ENCODE measurements at regions not wholly inside any gene's neighbourhood (a gene's known extent, or its start where the extent isn't known, plus 50 kb on each side); places are given as distances from the start of the nearest gene placed in this dataset.

GRCh38 chr4:32349026-32349425, 1628.9 kb downstream of the PCDH7 start:
- no peak for ATAC-seq
- intact Hi-C loops (cut with DNase I, micrococcal nuclease) = no loop called here
- no peak for DNase-seq

DNA sequence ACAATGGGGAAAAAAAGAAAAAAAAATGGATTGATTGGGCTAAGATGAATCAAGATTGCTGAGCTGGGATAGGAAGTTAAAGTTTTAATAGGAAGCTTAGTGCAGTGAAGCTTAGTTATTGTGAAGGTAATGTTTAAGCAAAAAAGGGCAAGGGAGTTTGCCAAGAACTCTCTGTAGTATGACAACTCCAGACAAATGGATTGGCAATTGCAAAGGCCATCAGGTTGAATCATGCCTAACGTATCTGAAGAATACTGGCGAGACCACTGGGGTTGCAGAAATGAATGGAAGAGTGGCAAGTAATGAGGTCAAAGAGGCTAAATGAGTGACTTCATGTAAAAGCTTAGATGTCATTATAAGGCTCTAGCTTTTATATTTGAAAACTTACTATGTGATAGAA, 1654.0 kb downstream of the PCDH7 start:
- no peak for ATAC-seq
- DNase-seq = no peak
- intact Hi-C loops (cut with DNase I, micrococcal nuclease) = no loop called here

DNA sequence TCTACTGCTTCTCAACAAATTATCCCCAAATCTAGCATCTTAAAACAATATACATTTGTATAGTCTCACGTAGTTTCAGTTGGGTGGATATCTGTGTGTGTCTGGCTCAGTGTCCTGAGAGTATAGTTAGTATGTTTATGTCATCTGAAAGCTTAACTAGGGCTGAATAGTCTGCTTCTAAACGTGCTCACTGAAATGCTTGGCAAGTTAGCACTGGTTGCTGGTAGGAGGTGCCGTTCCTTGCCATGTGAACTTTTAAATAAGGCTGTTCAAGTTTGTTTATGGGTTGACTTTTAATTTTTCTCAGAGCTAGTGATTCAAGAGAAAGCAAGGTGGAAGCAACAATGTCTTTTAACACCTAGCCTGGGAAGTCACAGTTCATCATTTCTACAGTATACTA, 1673.6 kb downstream of the PCDH7 start:
- no peak for DNase-seq
- intact Hi-C loops (cut with DNase I, micrococcal nuclease) = no loop called here
- ATAC-seq = no peak

GRCh38 chr4:32394255-32394654, 1674.1 kb downstream of the PCDH7 start:
- intact Hi-C loops (cut with DNase I, micrococcal nuclease) = no loop called here
- DNase-seq = no peak
- ATAC-seq = no peak

GRCh38 chr4:32396507-32397070, 1676.4 kb downstream of the PCDH7 start:
- ATAC-seq (no peak), DNase-seq (no peak)
- intact Hi-C loops (cut with DNase I, micrococcal nuclease) = no loop called here

DNA sequence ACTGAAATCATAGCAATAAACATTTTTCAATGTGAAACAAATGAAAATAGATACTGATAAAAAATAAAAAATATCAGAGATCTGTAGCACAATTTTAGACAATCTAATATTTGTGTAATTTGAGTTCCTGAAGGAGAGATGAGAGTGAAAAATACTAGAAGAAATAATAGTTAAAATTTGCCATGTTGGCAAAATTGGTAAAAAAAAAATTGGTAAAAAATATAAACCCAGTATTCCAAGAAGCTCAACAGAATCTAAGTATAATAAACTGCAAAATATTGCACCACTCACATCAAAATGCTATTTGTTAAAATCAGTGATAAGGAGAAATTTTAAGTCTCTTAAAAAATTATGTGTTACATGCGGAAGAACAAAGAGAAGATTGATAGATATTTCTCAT, 1680.7 kb downstream of the PCDH7 start:
- DNase-seq (no peak), ATAC-seq (no peak)
- intact Hi-C loops (cut with DNase I, micrococcal nuclease) = no loop called here

DNA sequence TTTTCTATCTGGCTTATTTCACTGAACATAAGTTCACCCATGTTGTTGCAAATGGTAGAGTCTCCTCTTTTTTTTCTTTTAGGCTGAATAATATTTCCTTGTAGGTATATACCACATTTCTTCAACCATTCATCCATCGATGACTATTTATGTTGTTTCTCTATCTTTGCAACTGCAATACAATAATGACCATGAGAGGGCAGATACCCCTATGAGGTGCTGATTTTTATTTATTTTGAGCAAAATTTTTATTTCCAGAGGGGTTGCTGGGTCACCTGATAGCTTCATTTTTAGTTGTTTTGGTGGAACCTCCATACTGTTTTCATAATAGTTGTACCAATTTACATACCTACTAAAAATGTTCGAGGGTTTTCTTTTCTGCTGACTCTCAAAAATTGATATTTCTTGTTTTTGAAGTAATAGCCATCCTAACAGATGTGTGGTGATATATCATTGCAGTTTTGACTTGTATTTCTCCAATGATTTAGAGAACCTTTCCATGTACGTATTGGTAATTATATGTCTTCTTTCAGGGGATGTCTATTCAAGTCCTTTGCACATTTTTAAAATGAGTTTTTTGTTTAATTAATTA, 1697.0 kb downstream of the PCDH7 start:
- intact Hi-C loops (cut with DNase I, micrococcal nuclease) = no loop called here
- no peak for DNase-seq
- ATAC-seq = no peak

- DNase-seq (no peak), ATAC-seq (no peak)
- intact Hi-C loops (cut with DNase I, micrococcal nuclease) = no loop called here
Observed at GRCh38 chr4:32423267-32423666, 1703.1 kb downstream of the PCDH7 start.

DNA sequence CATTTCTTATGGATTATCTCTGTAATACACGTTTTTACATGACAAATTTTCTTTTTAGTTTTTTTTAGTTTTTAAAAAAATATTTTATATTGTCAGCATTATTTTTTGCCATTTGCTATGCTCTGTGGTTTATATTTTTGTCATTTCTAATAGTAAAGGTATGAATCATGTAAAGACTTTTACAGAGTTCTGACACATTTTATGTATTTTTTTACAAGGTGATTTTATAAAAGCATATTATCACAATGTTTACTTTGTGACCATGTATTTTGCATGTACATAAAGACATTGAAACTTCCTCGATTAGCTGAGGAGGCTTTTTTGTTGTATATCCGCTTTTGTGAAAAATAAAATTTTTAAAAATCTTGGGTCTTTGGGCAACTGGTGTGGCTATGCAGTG, 1705.1 kb downstream of the PCDH7 start:
- ATAC-seq = no peak
- intact Hi-C loops (cut with DNase I, micrococcal nuclease) = no loop called here

DNA sequence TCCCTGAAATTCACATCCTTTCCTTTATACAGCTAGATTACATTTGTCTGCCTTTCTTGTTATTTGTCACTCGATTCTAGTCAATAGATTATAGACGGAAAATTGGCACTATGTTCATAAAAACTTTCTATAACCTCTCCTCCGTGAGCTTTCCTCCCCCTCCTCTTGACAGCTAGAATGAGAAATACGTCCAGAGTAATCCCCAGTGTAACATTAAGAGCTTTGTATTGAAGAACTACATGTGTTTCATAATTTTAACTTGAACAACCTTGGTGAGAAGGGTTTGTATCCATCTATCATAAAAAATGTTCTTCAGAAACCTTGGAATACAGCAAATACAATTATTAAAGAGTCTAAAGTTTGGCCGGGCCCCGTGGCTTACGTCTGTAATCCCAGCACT, 1707.4 kb downstream of the PCDH7 start:
- intact Hi-C loops (cut with DNase I, micrococcal nuclease) = no loop called here
- ATAC-seq = no peak

More for the DNA sequence above, 1705.1 kb downstream of the PCDH7 start:
- DNase-seq = no peak

GRCh38 chr4:32429151-32429550, 1709.0 kb downstream of the PCDH7 start:
- no peak for ATAC-seq
- no peak for DNase-seq
- intact Hi-C loops (cut with DNase I, micrococcal nuclease) = no loop called here

More for the DNA sequence above, 1707.4 kb downstream of the PCDH7 start:
- no peak for DNase-seq

- intact Hi-C loops (cut with DNase I, micrococcal nuclease) = no loop called here
Observed at GRCh38 chr4:32435308-32435707, 1715.1 kb downstream of the PCDH7 start.

GRCh38 chr4:32436816-32437215, 1716.6 kb downstream of the PCDH7 start:
- intact Hi-C loops (cut with DNase I, micrococcal nuclease) = no loop called here
- no peak for ATAC-seq
- DNase-seq = no peak

More at GRCh38 chr4:32435308-32435707, 1715.1 kb downstream of the PCDH7 start:
- ATAC-seq (no peak), DNase-seq (no peak)

GRCh38 chr4:32440391-32440790, 1720.2 kb downstream of the PCDH7 start:
- DNase-seq = no peak
- no peak for ATAC-seq
- intact Hi-C loops (cut with DNase I, micrococcal nuclease) = no loop called here

DNA sequence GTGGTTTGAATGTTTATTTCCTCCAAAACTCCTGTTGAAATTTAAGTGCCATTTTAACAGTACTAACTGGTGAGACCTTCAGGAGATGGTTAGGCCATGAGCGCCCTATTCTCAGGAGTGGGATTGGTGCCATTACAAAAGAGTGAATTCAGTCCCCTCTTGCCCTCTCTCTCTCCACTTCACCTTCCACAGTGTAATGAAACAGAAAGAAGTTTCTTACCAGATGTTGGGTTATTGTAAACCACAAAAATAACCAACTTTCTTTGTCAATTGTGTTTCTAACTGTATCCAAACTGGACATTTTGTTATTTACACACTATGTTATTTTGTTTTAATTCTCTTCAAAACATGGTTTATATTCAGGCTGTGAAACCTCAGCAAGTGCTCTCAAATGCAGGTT, 1734.3 kb downstream of the PCDH7 start:
- DNase-seq = no peak
- intact Hi-C loops (cut with DNase I, micrococcal nuclease) = no loop called here
- ATAC-seq = no peak

DNA sequence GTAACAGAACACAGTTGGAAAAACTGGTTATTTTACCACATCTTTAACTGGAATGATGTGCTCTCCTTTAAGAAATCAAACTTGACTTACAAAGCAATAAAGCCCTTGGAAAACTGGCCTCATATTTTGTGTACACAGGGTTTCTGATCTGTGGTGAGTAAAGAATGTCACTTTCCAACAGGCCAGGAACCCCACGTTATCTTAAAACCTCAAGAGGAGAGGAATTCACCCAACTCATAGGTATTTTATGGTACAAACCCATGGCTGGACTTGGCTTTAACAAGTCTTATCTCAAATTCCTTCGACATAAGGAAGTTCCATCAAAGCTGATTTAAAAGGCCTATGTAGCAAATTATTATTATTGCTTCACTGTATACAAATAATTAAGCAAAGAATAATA, 1735.1 kb downstream of the PCDH7 start:
- DNase-seq = no peak
- intact Hi-C loops (cut with DNase I, micrococcal nuclease) = no loop called here
- ATAC-seq = no peak

DNA sequence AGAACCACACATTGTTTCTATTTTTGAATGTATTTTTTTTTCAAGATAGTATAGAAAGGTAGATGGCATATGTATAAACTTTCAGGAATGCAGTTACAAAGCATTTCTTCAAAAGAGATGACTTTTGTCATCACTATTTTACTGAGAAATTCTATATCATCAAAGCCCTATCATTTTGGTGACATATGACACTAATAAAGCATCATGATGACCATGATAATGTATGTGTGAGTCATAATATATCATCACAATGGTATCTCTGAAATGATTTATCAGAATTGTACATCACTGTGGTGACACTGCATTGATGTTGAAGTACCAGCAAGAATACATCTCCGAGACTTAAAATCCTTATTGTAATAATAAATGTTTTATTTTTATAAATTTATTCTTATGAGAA, 1740.8 kb downstream of the PCDH7 start:
- intact Hi-C loops (cut with DNase I, micrococcal nuclease) = no loop called here
- DNase-seq = no peak
- no peak for ATAC-seq

GRCh38 chr4:32462944-32463343, 1742.8 kb downstream of the PCDH7 start:
- DNase-seq (no peak), ATAC-seq (no peak)

DNA sequence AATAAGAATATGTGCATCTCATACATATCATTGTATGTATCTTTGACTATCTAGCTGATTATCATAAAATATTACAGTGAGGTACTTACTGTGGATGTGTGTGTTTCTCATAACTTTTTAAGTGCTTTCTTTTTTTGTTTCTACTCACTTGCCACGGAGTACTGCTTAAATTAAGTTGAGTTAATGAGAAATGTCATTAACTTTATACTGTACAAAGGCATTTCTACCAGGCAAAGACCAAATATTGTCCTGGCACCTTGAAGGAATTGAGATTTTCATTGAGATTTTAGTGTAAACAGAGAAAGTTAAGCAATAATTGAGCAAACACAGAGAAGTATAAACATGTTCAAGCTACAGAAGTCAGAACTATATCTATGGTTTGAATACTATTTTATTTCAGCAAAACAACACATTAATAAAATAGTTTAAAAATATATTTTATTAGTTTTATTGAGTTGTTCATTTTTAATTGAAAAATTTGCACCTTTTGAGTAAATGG, 1750.0 kb downstream of the PCDH7 start:
- intact Hi-C loops (cut with DNase I, micrococcal nuclease) = no loop called here
- ATAC-seq = no peak
- DNase-seq = no peak

More at GRCh38 chr4:32462944-32463343, 1742.8 kb downstream of the PCDH7 start:
- intact Hi-C loops (cut with DNase I, micrococcal nuclease) = no loop called here

GRCh38 chr4:32472918-32473317, 1752.7 kb downstream of the PCDH7 start:
- DNase-seq (no peak), ATAC-seq (no peak)
- intact Hi-C loops (cut with DNase I, micrococcal nuclease) = no loop called here

GRCh38 chr4:32475710-32476109, 1755.5 kb downstream of the PCDH7 start:
- intact Hi-C loops (cut with DNase I, micrococcal nuclease) = no loop called here
- no peak for DNase-seq
- ATAC-seq = no peak
